Hepatocyte (in vitro differentiated cells): ENCODE measurements at regions not wholly inside any gene's neighbourhood (a gene's known extent, or its start where the extent isn't known, plus 50 kb on each side); places are given as distances from the start of the nearest gene placed in this dataset.

ENCODE experiments used
- CTCF ChIP-seq: fragments of 200-600 bp; sonication (generic); IDR thresholded peaks from 2 replicates; pipeline ENCODE4 v1.5.1; 2016; ENCODE audit warnings: antibody characterized with exemption, mild to moderate bottlenecking; ENCODE audit not compliant: poor library complexity
- EZH2 ChIP-seq: fragments of 200-600 bp; sonication (generic); IDR thresholded peaks from 2 replicates; pipeline ENCODE4 v1.6.1; 2016; ENCODE audit warnings: antibody characterized with exemption, mild to moderate bottlenecking, borderline replicate concordance

GRCh38 chr2:15768615-15769014, 171.7 kb upstream of the MYCN start:
- TF ChIP-seq EZH2, result no peak
- no peak for TF ChIP-seq CTCF
